ENCODE measurements at regions not wholly inside any gene's neighbourhood (a gene's known extent, or its start where the extent isn't known, plus 50 kb on each side); places are given as distances from the start of the nearest gene placed in this dataset.

DNA sequence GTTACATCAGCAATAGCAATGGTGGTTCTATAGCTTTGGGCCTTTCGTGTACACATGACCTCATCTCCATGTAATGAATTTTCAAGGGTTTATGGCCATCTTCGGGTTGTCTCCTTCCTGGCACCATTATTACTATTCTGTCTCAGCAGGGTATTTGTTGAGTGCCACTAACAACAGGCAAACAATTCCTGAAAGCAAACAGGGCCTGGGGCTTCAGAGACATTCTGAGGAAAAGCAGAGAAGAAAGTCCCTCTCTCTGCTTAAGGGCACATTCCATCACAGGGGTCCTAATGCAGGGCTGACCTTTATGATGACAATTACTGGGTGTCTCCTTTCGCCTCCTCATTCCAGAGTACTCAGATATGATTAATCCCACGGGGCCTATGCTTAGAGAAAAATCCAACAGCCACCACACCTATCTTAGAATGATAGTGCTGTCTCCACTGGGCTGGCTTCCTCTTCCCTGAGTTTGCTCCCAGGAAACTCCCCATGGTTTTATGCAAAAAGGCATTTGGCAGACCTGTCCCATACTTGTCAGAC, 540.2 kb upstream of the ZNF462 start:
- Histone ChIP-seq H3K9me3 (no peaks in the 10 kb centered on the region), H3K4me1 (no peaks in the 10 kb centered on the region), H3K4me3 (no peak overlapping the region), H3K27ac (no peak overlapping the region), H3K36me3 (no peaks in the 10 kb centered on the region), H3K27me3 (no peaks in the 10 kb centered on the region)
- DNase-seq (ENCODE audit: low spot score in 2 of 2): no peak
- WGBS, 2 donors: 59 to 67% methylated on average over 4 of the region's 4 CpGs
- TF ChIP-seq EP300 (IDR thresholded peaks at IDR 0.05) (no peak), POLR2A (IDR thresholded peaks at IDR 0.05) (no peak), CTCF (IDR thresholded peaks at IDR 0.05) (no peak)

- DNase-seq (ENCODE audit: low spot score in 2 of 2): no peak
- H3K27ac ChIP-seq: no peak overlapping the region
Measured at GRCh38 chr9:106324053-106324585, 538.8 kb upstream of the ZNF462 start.

GRCh38 chr9:106324591-106325280, 538.2 kb upstream of the ZNF462 start:
- H3K27me3 ChIP-seq: no peaks in the 10 kb centered on the region
- no peaks in the 10 kb centered on the region for H3K4me1 ChIP-seq
- TF ChIP-seq CTCF (IDR thresholded peaks at IDR 0.05) (no peak), POLR2A (IDR thresholded peaks at IDR 0.05) (no peak), EP300 (IDR thresholded peaks at IDR 0.05) (no peak)
- H3K9me3 ChIP-seq: no peaks in the 10 kb centered on the region
- H3K36me3 ChIP-seq: no peaks in the 10 kb centered on the region
- WGBS, 2 donors: 31 to 34% methylated on average over 7 of the region's 7 CpGs
- no peak overlapping the region for H3K4me3 ChIP-seq
- DNase-seq (ENCODE audit: low spot score in 2 of 2): no peak
- H3K27ac ChIP-seq: no peak overlapping the region

More at GRCh38 chr9:106324053-106324585, 538.8 kb upstream of the ZNF462 start:
- TF ChIP-seq EP300 (IDR thresholded peaks at IDR 0.05) (no peak), POLR2A (IDR thresholded peaks at IDR 0.05) (no peak), CTCF (IDR thresholded peaks at IDR 0.05) (no peak)
- no peaks in the 10 kb centered on the region for H3K36me3 ChIP-seq
- no peaks in the 10 kb centered on the region for H3K27me3 ChIP-seq
- H3K4me3 ChIP-seq: no peak overlapping the region
- H3K9me3 ChIP-seq: no peaks in the 10 kb centered on the region
- 63 to 75% methylated on average over 10 of the region's 10 CpGs for WGBS, 2 donors
- H3K4me1 ChIP-seq: no peaks in the 10 kb centered on the region

GRCh38 chr9:106326493-106326892, 536.5 kb upstream of the ZNF462 start:
- Histone ChIP-seq H3K4me1 (no peaks in the 10 kb centered on the region), H3K27me3 (no peaks in the 10 kb centered on the region), H3K4me3 (no peak overlapping the region), H3K36me3 (no peaks in the 10 kb centered on the region), H3K27ac (no peak overlapping the region), H3K9me3 (no peaks in the 10 kb centered on the region)
- WGBS, 2 donors: 94 to 98% methylated on average over 4 of the region's 4 CpGs
- DNase-seq (ENCODE audit: low spot score in 2 of 2): no peak
- TF ChIP-seq POLR2A (IDR thresholded peaks at IDR 0.05) (no peak), CTCF (IDR thresholded peaks at IDR 0.05) (no peak), EP300 (IDR thresholded peaks at IDR 0.05) (no peak)

- no peaks in the 10 kb centered on the region for H3K4me1 ChIP-seq
- no peak for DNase-seq (ENCODE audit: low spot score in 2 of 2)
- H3K36me3 ChIP-seq: no peaks in the 10 kb centered on the region
- 82 to 86% methylated on average over 4 of the region's 4 CpGs for WGBS, 2 donors
- TF ChIP-seq CTCF (IDR thresholded peaks at IDR 0.05) (no peak), POLR2A (IDR thresholded peaks at IDR 0.05) (no peak), EP300 (IDR thresholded peaks at IDR 0.05) (no peak)
- no peak overlapping the region for H3K27ac ChIP-seq
- no peak overlapping the region for H3K4me3 ChIP-seq
- H3K27me3 ChIP-seq: no peaks in the 10 kb centered on the region
- H3K9me3 ChIP-seq: peaks cover 0 to 6% (median 2%) of the 10 kb centered on the region in 4 donors
Measured at GRCh38 chr9:106333481-106333880, 529.5 kb upstream of the ZNF462 start.
